ENCODE measurements at regions not wholly inside any gene's neighbourhood (a gene's known extent, or its start where the extent isn't known, plus 50 kb on each side); places are given as distances from the start of the nearest gene placed in this dataset.

DNA sequence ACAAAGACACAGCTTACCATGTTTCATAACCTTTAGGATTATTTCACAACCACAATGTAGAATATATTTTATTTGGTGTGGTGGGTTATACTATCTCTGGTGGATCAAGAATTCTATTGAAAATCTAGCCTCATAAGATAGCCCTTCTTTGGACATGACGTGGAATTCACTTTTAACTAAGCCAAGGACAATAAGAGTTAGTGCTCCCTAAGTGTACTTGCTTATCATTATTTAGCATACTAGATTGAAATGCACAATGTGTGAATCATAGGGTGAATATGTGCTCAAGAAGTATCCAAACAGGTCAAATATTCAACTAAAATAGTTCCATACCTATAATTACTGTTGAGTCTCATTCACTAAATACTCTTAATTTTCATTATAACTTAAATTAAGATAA, 1179.5 kb upstream of the GOT2 start:
- in situ Hi-C loops (cut with MboI), result no loop called here
- ChIA-PET SMC1A (ENCODE audit: uncharacterized antibody, unreplicated experiment) (no interaction called here), POLR2A (no interaction called here), RAD21 (ENCODE audit: unreplicated experiment) (no interaction called here), CTCF (no interaction called here)
- Histone ChIP-seq H3K9ac (ENCODE audit: control insufficient read depth, insufficient read depth, low read length) (no peak overlapping the region), H3K36me3 (ENCODE audit: control insufficient read depth in 2 of 2, insufficient read depth in 2 of 2, low read length in 1 of 2) (no peaks in the 10 kb centered on the region), H2AFZ (ENCODE audit: control insufficient read depth, low read depth, low read length) (no peak overlapping the region), H3K27ac (ENCODE audit: control insufficient read depth, insufficient read depth) (no peak overlapping the region), H3K4me2 (ENCODE audit: control insufficient read depth, insufficient read depth) (no peak overlapping the region), H3K79me2 (ENCODE audit: control insufficient read depth, insufficient read depth, low read length) (no peaks in the 10 kb centered on the region), H3K27me3 (replicated peaks in 1 of 2; ENCODE audit: control insufficient read depth in 2 of 2, insufficient read depth in 2 of 2, low read length in 1 of 2) (no peaks in the 10 kb centered on the region), H3K4me1 (ENCODE audit: control insufficient read depth, insufficient read depth, low read length) (no peaks in the 10 kb centered on the region), H4K20me1 (ENCODE audit: control insufficient read depth, insufficient read depth) (no peaks in the 10 kb centered on the region), H3K9me3 (replicated peaks; ENCODE audit: control insufficient read depth, insufficient read depth, low read length) (no peaks in the 10 kb centered on the region), H3K4me3 (no peak overlapping the region)
- no peak for TF ChIP-seq RB1 (IDR thresholded peaks at IDR 0.05; ENCODE audit: borderline replicate concordance)
- no peak for TF ChIP-seq SIN3A (IDR thresholded peaks at IDR 0.05; ENCODE audit: low read depth, low read length)
- TF ChIP-seq, protein P1, sequence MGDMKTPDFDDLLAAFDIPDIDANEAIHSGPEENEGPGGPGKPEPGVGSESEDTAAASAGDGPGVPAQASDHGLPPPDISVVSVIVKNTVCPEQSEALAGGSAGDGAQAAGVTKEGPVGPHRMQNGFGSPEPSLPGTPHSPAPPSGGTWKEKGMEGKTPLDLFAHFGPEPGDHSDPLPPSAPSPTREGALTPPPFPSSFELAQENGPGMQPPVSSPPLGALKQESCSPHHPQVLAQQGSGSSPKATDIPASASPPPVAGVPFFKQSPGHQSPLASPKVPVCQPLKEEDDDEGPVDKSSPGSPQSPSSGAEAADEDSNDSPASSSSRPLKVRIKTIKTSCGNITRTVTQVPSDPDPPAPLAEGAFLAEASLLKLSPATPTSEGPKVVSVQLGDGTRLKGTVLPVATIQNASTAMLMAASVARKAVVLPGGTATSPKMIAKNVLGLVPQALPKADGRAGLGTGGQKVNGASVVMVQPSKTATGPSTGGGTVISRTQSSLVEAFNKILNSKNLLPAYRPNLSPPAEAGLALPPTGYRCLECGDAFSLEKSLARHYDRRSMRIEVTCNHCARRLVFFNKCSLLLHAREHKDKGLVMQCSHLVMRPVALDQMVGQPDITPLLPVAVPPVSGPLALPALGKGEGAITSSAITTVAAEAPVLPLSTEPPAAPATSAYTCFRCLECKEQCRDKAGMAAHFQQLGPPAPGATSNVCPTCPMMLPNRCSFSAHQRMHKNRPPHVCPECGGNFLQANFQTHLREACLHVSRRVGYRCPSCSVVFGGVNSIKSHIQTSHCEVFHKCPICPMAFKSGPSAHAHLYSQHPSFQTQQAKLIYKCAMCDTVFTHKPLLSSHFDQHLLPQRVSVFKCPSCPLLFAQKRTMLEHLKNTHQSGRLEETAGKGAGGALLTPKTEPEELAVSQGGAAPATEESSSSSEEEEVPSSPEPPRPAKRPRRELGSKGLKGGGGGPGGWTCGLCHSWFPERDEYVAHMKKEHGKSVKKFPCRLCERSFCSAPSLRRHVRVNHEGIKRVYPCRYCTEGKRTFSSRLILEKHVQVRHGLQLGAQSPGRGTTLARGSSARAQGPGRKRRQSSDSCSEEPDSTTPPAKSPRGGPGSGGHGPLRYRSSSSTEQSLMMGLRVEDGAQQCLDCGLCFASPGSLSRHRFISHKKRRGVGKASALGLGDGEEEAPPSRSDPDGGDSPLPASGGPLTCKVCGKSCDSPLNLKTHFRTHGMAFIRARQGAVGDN (IDR thresholded peaks at IDR 0.05), result no peak
- no peak for TF ChIP-seq SREBF1 (IDR thresholded peaks at IDR 0.05; ENCODE audit: low read length)
- no peak for TF ChIP-seq GATAD2B (conservative IDR thresholded peaks at IDR 0.05; ENCODE audit: low read depth)
- no peak for TF ChIP-seq IKZF1 (conservative IDR thresholded peaks at IDR 0.05)
- no TSS peak for BruUV-seq (replicated peaks)
- 0% methylated on average over 1 of the region's 1 CpG for WGBS (ENCODE audit: insufficient coverage, insufficient replicate concordance, low lambda C conversion rate, missing lambda C conversion rate)
- intact Hi-C loops (cut with micrococcal nuclease; ENCODE audit: unreplicated experiment), result no loop called here
- FAIRE-seq (no peak), ATAC-seq (no peak), DNase-seq (ENCODE audit: low read depth, low spot score) (no peak)
